ENCODE measurements at regions not wholly inside any gene's neighbourhood (a gene's known extent, or its start where the extent isn't known, plus 50 kb on each side); places are given as distances from the start of the nearest gene placed in this dataset.

DNA sequence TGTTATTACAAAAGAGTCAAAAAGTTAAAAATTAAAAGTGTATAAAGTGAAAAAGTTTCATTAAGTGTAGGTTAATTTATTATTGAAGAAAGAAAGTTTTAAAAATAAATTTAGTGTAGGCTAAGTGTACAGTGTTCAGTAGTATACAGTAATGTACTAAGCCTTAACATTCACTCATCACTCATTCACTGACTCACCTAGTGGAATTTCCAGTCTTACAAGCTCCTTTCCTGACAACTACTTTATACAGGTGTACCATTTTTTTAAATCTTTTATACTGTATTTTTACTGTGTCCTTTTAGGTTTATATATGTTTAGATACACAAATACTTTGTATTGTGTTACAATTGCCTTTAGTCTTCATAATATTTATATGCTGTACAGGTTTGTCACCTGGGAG, 530.2 kb upstream of the FAM174A start:
- H3K4me1 ChIP-seq, result no peaks in the 10 kb centered on the region
- no peaks in the 10 kb centered on the region for H3K9me3 ChIP-seq
- H3K36me3 ChIP-seq, result no peaks in the 10 kb centered on the region
- H3K27me3 ChIP-seq, result no peaks in the 10 kb centered on the region
- no peak for TF ChIP-seq EP300 (IDR thresholded peaks at IDR 0.05)
- no peak for TF ChIP-seq POLR2AphosphoS5 (IDR thresholded peaks at IDR 0.05)
- TF ChIP-seq CTCF (IDR thresholded peaks at IDR 0.05), result no peak
- no peak for TF ChIP-seq POLR2A (IDR thresholded peaks at IDR 0.05)
- no peak for ATAC-seq
- H3K27ac ChIP-seq, result no peak overlapping the region
- H3K4me3 ChIP-seq, result no peak overlapping the region

DNA sequence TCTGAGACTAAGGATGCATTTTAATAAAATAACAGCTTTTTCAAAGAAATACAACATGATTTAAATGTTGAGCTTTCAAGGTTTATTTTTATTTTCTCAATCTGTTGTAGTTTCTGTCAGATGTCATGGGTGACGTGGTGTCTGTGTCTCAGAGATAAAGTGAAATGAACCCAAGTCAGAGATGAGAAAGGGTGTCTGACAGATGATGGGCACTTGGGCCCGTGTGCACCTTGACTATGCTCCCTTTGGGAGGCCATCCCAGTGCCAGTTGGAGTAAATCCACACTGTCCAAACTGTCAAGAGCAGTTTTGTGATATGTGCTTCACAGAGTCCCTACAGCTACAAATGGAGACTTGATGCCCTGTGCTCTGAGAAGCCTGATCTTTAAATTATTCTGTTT, 536.9 kb upstream of the FAM174A start:
- TF ChIP-seq CTCF (IDR thresholded peaks at IDR 0.05) (no peak), EP300 (IDR thresholded peaks at IDR 0.05) (no peak), POLR2A (IDR thresholded peaks at IDR 0.05) (no peak), POLR2AphosphoS5 (IDR thresholded peaks at IDR 0.05) (no peak)
- Histone ChIP-seq H3K36me3 (no peaks in the 10 kb centered on the region), H3K4me1 (no peaks in the 10 kb centered on the region), H3K9me3 (no peaks in the 10 kb centered on the region), H3K27ac (no peak overlapping the region), H3K27me3 (no peaks in the 10 kb centered on the region), H3K4me3 (no peak overlapping the region)
- no peak for ATAC-seq
- 0 to 37% methylated on average over 1 to 2 of the region's 2 CpGs for WGBS, 2 donors (ENCODE audit: low coverage in 1 of 2)

GRCh38 chr5:99995407-99995806, 539.8 kb upstream of the FAM174A start:
- Histone ChIP-seq H3K4me1 (no peaks in the 10 kb centered on the region), H3K4me3 (no peak overlapping the region), H3K9me3 (no peaks in the 10 kb centered on the region), H3K27ac (no peak overlapping the region), H3K36me3 (no peaks in the 10 kb centered on the region), H3K27me3 (no peaks in the 10 kb centered on the region)
- TF ChIP-seq POLR2A (IDR thresholded peaks at IDR 0.05), result no peak
- no peak for TF ChIP-seq CTCF (IDR thresholded peaks at IDR 0.05)
- no peak for TF ChIP-seq POLR2AphosphoS5 (IDR thresholded peaks at IDR 0.05)
- no peak for TF ChIP-seq EP300 (IDR thresholded peaks at IDR 0.05)
- WGBS, 2 donors (ENCODE audit: low coverage in 1 of 2), result 86 to 100% methylated on average over 2 of the region's 2 CpGs
- ATAC-seq, result no peak

- Histone ChIP-seq H3K4me3 (no peak overlapping the region), H3K4me1 (no peaks in the 10 kb centered on the region), H3K36me3 (no peaks in the 10 kb centered on the region), H3K9me3 (no peaks in the 10 kb centered on the region), H3K27me3 (no peaks in the 10 kb centered on the region), H3K27ac (no peak overlapping the region)
- TF ChIP-seq CTCF (IDR thresholded peaks at IDR 0.05), result no peak
- TF ChIP-seq POLR2AphosphoS5 (IDR thresholded peaks at IDR 0.05), result no peak
- no peak for TF ChIP-seq POLR2A (IDR thresholded peaks at IDR 0.05)
- no peak for TF ChIP-seq EP300 (IDR thresholded peaks at IDR 0.05)
- WGBS, 2 donors (ENCODE audit: low coverage in 1 of 2), result 40 to 82% methylated on average over 1 to 4 of the region's 4 CpGs
- no peak for ATAC-seq
Measured at GRCh38 chr5:99973779-99974178, 561.4 kb upstream of the FAM174A start.

GRCh38 chr5:99955962-99956361, 579.2 kb upstream of the FAM174A start:
- TF ChIP-seq POLR2A (IDR thresholded peaks at IDR 0.05), result no peak
- TF ChIP-seq POLR2AphosphoS5 (IDR thresholded peaks at IDR 0.05), result no peak
- no peak for TF ChIP-seq CTCF (IDR thresholded peaks at IDR 0.05)
- no peak for TF ChIP-seq EP300 (IDR thresholded peaks at IDR 0.05)
- H3K4me3 ChIP-seq, result no peak overlapping the region
- H3K9me3 ChIP-seq, result no peaks in the 10 kb centered on the region
- ATAC-seq, result no peak
- WGBS, 2 donors (ENCODE audit: low coverage in 1 of 2), result no CpG with 5 or more reads among the region's 8 CpGs
- no peaks in the 10 kb centered on the region for H3K36me3 ChIP-seq
- no peak overlapping the region for H3K27ac ChIP-seq
- H3K27me3 ChIP-seq, result no peaks in the 10 kb centered on the region
- H3K4me1 ChIP-seq, result no peaks in the 10 kb centered on the region
